Epithelial cell of esophagus (primary cell): ENCODE measurements at regions not wholly inside any gene's neighbourhood (a gene's known extent, or its start where the extent isn't known, plus 50 kb on each side); places are given as distances from the start of the nearest gene placed in this dataset.

Experiments used
- DNase-seq: peaks from one replicate; pipeline ENCODE4 v3.0.0; 2010; ENCODE audit warnings: low read depth
- H3K4me3 ChIP-seq: 2 replicates; pipeline ENCODE4 v1.5.1; 2011; ENCODE audit warnings: mild to moderate bottlenecking, low read length, control low read depth
- CTCF ChIP-seq: IDR thresholded peaks from 2 replicates; pipeline ENCODE4 v1.5.1; 2011; ENCODE audit warnings: low read depth, mild to moderate bottlenecking, low read length, control low read depth, inconsistent platforms; ENCODE audit not compliant: insufficient read depth; ENCODE audit errors: missing control alignments

DNA sequence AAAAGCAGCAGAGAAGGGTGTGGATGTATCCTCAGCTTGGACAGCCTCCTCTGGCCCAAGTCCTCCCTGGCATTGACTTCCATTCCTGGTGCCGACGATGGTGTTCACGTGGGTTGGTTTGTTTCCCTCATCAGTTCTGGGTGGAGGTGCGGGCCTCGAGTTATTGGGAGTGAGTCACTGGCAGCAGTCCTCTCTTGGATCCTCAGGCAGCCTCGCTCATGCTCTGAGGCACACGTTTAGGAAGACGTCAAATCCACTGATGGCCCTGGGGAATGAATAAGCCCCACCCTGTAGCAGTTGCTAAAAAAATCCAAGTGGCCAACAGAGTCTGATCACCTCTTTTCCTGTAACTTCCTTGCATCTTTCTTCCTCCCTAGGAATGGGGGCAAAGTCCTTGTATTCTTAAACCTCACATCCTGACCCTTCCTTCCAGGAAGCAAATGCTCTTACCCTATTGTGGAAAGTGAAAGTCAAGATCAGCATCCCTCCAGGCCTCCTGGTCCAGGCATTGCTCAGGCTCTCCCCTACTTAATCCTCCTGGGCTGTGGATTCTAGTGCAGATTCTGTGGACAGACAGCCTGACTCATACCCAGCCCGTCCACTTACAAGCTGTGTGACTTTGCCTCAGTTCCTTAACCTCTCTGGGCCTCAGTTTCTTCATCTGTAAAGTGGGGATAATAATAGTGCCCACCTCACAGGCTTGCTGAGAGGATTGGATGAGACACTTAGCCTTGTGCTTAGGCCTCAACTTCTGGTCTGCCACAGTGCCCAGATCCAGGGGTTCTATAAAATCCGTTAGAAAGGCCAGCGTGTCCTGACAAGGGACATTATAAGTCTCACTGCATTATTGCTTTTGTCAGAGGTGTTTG lies 111.1 kb downstream of the TLR5 start:
- TF ChIP-seq CTCF, result no peak
- H3K4me3 ChIP-seq, result no peak overlapping the region
- peak; percentile 33 for DNase-seq

DNA sequence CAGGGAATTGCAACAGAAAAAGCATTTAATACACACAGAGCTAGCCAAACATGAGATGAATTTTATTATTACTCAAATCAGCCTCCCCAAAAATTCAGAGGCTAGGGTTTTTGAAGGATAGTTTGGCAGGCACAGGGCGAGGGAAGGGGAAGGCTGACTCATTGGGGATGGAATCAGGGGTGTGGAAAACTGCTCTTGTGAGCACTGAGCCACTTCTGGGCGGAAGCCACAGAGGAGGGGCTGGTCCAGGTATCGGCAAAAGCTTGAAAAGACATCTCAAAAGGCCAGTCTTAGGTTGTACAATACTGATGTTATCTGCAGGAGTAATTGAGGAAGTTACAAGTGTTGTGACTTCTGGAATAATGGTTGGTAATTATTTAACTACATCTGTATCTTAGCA lies 109.4 kb downstream of the TLR5 start:
- TF ChIP-seq CTCF, result no peak
- H3K4me3 ChIP-seq, result no peak overlapping the region
- peak; percentile 33 for DNase-seq

DNA sequence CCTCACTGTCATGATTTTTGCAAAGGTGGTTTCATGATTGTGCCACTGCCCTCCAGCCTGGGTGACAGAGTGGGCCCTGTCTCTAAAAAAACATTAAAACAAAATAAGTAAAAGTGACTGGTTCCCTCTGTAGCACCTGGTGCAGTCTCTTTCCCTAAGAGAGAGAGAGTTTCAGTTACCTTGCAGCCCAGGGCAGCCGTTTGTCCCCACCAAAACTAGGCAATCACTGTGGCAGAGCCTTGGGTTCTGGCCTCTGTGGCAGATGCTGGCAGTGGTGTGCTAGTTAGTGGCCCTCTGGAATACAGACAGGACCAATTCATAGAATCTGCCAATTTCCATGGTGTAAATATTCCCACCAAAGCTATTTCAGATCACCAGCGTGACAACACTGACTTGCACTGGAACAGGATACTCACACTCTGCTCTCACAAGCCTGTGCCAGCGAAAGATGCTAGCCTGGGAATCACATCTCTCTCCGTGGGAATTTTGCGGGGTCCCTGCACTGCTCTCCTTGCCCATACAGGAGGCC lies 108.7 kb downstream of the TLR5 start:
- no peak overlapping the region for H3K4me3 ChIP-seq
- no peak for TF ChIP-seq CTCF
- no peak for DNase-seq

- H3K4me3 ChIP-seq, result no peak overlapping the region
- no peak for TF ChIP-seq CTCF
- no peak for DNase-seq
These were observed 107.1 kb downstream of the TLR5 start for GRCh38 chr1:223035724-223036478.

- no peak for DNase-seq
- no peak for TF ChIP-seq CTCF
- no peak overlapping the region for H3K4me3 ChIP-seq
These were observed 106.6 kb downstream of the TLR5 start for GRCh38 chr1:223036479-223036845.

- DNase-seq, result no peak
- H3K4me3 ChIP-seq, result no peak overlapping the region
- TF ChIP-seq CTCF, result no peak
These were observed 105.2 kb downstream of the TLR5 start for GRCh38 chr1:223037845-223038244.
